ENCODE measurements at regions not wholly inside any gene's neighbourhood (a gene's known extent, or its start where the extent isn't known, plus 50 kb on each side); places are given as distances from the start of the nearest gene placed in this dataset.

DNA sequence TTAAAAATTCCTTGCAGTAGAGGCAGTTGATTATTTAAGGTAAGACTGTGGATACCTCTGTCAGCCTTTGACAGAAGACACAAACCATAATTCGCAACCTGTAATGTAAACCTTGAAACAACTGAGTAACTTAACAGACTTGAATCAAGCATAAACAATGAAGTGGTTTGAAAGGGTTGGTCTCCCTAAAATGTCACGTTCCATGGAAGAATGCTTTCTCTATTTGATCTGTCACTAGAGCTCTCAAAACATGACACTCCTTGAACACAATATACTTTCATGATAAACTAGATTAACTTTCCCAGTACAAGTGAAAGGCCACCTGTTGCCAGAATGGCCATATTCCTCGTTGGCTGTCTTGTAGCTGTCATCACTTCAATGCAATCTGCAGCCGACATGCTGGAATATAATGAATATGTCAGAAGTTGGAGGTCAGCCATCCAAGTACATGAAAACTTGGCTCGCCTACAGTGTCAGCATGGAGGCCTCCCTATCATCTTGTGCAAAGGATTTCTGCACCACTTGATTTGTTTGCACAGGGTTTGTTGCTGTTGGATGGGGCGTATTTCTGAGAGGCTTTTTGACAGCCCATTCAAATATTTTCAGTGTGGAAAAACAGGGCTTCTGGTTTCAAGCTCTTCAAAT lies 228.0 kb downstream of the TLE4 start:
- TF ChIP-seq POLR2A (IDR thresholded peaks at IDR 0.05): no peak
- TF ChIP-seq, protein P1, sequence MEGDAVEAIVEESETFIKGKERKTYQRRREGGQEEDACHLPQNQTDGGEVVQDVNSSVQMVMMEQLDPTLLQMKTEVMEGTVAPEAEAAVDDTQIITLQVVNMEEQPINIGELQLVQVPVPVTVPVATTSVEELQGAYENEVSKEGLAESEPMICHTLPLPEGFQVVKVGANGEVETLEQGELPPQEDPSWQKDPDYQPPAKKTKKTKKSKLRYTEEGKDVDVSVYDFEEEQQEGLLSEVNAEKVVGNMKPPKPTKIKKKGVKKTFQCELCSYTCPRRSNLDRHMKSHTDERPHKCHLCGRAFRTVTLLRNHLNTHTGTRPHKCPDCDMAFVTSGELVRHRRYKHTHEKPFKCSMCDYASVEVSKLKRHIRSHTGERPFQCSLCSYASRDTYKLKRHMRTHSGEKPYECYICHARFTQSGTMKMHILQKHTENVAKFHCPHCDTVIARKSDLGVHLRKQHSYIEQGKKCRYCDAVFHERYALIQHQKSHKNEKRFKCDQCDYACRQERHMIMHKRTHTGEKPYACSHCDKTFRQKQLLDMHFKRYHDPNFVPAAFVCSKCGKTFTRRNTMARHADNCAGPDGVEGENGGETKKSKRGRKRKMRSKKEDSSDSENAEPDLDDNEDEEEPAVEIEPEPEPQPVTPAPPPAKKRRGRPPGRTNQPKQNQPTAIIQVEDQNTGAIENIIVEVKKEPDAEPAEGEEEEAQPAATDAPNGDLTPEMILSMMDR (IDR thresholded peaks at IDR 0.05): no peak

Measured in body of pancreas (tissue), 4 donors.